Lower leg skin (tissue), 4 donors: ENCODE measurements at regions not wholly inside any gene's neighbourhood (a gene's known extent, or its start where the extent isn't known, plus 50 kb on each side); places are given as distances from the start of the nearest gene placed in this dataset.

Experiments used
- DNase-seq, 2 donors: peaks; one replicate each; pipeline ENCODE4 v3.0.0-alpha.2; 2019; ENCODE audit warnings: low spot score in 2 of 2
- H3K4me3 ChIP-seq: fragments of 200-600 bp; sonication (generic); 2 replicates; pipeline ENCODE4 v1.5.1; 2017; ENCODE audit warnings: mild to moderate bottlenecking, low read depth; ENCODE audit not compliant: poor library complexity, severe bottlenecking
- POLR2A ChIP-seq, 2 donors: fragments of 450-650 bp; IDR thresholded peaks; one replicate each; pipeline ENCODE4 v1.6.1; 2016 to 2017; ENCODE audit warnings: antibody characterized with exemption in 2 of 2, mild to moderate bottlenecking in 1 of 2, moderate library complexity in 1 of 2
- WGBS, 2 donors: methylation state at CpG; one replicate each; pipeline ENCODE4 v1.1.5; 2018; 5-methylcytosine and 5-hydroxymethylcytosine counted together
- intact Hi-C: fragments of 100-400 bp; cut with DNase I; formaldehyde crosslinking; loops from one replicate; pipeline ENCODE4 v1.15.0; 2023; ENCODE audit warnings: low total_unique reads
- TF ChIP-seq, protein P1 (sequence below), 3 donors: fragments of 450-650 bp; IDR thresholded peaks; one replicate each; pipeline ENCODE4 v1.5.1; 2016; ENCODE audit warnings: antibody characterized with exemption in 3 of 3, mild to moderate bottlenecking in 3 of 3, moderate library complexity in 2 of 3

GRCh38 chr3:135871311-135871710 lies 94.2 kb upstream of the PPP2R3A start:
- DNase-seq = no peak
- intact Hi-C loops = no loop called here
- WGBS, 2 donors = 69 to 96% methylated on average over 1 of the region's 1 CpG

GRCh38 chr3:135874035-135874434 lies 91.5 kb upstream of the PPP2R3A start:
- TF ChIP-seq POLR2A (IDR thresholded peaks at IDR 0.05) = no peak
- TF ChIP-seq, protein P1, sequence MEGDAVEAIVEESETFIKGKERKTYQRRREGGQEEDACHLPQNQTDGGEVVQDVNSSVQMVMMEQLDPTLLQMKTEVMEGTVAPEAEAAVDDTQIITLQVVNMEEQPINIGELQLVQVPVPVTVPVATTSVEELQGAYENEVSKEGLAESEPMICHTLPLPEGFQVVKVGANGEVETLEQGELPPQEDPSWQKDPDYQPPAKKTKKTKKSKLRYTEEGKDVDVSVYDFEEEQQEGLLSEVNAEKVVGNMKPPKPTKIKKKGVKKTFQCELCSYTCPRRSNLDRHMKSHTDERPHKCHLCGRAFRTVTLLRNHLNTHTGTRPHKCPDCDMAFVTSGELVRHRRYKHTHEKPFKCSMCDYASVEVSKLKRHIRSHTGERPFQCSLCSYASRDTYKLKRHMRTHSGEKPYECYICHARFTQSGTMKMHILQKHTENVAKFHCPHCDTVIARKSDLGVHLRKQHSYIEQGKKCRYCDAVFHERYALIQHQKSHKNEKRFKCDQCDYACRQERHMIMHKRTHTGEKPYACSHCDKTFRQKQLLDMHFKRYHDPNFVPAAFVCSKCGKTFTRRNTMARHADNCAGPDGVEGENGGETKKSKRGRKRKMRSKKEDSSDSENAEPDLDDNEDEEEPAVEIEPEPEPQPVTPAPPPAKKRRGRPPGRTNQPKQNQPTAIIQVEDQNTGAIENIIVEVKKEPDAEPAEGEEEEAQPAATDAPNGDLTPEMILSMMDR (IDR thresholded peaks at IDR 0.05) = no peak
- 80 to 84% methylated on average over 2 of the region's 2 CpGs for WGBS, 2 donors
- no peak overlapping the region for H3K4me3 ChIP-seq
- intact Hi-C loops = no loop called here
- no peak for DNase-seq

More at GRCh38 chr3:135871311-135871710, 94.2 kb upstream of the PPP2R3A start:
- H3K4me3 ChIP-seq = no peak overlapping the region
- TF ChIP-seq POLR2A (IDR thresholded peaks at IDR 0.05) = no peak
- TF ChIP-seq, protein P1 (IDR thresholded peaks at IDR 0.05) = no peak

DNA sequence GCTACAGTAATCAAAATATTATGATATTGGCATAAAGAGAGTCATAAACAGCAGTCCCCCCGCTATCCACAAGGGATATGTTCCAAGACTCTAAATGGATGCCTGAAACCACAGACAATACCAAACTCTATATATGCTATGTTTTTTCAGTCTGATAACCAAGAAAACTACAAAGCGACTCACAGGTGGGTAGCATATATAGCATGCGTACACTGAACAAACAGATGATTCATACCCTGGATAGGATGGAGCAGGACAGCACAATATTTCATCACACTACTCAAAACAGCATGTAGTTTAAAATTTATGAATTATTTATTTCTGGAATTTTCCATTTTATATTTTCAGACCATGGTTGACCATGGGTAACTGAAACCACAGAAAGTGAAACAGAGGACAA lies 87.0 kb upstream of the PPP2R3A start:
- intact Hi-C loops = no loop called here
- H3K4me3 ChIP-seq = no peak overlapping the region
- no peak for DNase-seq
- TF ChIP-seq, protein P1 (IDR thresholded peaks at IDR 0.05) = no peak
- TF ChIP-seq POLR2A (IDR thresholded peaks at IDR 0.05) = no peak
- WGBS, 2 donors = 94 to 95% methylated on average over 3 of the region's 3 CpGs

- DNase-seq = no peak
- TF ChIP-seq, protein P1 (IDR thresholded peaks at IDR 0.05) = no peak
- TF ChIP-seq POLR2A (IDR thresholded peaks at IDR 0.05) = no peak
- intact Hi-C loops = no loop called here
- no peak overlapping the region for H3K4me3 ChIP-seq
- WGBS, 2 donors = 82 to 97% methylated on average over 1 of the region's 1 CpG
These were observed 79.6 kb upstream of the PPP2R3A start for GRCh38 chr3:135885885-135886284.

- 74 to 85% methylated on average over 2 of the region's 2 CpGs for WGBS, 2 donors
- TF ChIP-seq POLR2A (IDR thresholded peaks at IDR 0.05) = no peak
- TF ChIP-seq, protein P1 (IDR thresholded peaks at IDR 0.05) = no peak
- DNase-seq = no peak
- intact Hi-C loops = no loop called here
- no peak overlapping the region for H3K4me3 ChIP-seq
These were observed 78.3 kb upstream of the PPP2R3A start for GRCh38 chr3:135887220-135887619.

GRCh38 chr3:135889443-135889842 lies 76.1 kb upstream of the PPP2R3A start:
- 26% methylated on average over 2 of the region's 2 CpGs for WGBS, 2 donors
- intact Hi-C loops = no loop called here
- no peak for TF ChIP-seq POLR2A (IDR thresholded peaks at IDR 0.05)
- TF ChIP-seq, protein P1 (IDR thresholded peaks at IDR 0.05) = no peak

More at GRCh38 chr3:135889443-135889842, 76.1 kb upstream of the PPP2R3A start:
- H3K4me3 ChIP-seq = no peak overlapping the region
- DNase-seq = no peak
